Tongue (tissue), 1 donor: ENCODE measurements at regions not wholly inside any gene's neighbourhood (a gene's known extent, or its start where the extent isn't known, plus 50 kb on each side); places are given as distances from the start of the nearest gene placed in this dataset.

Experiments
- DNase-seq: peaks from one replicate; pipeline ENCODE4 v3.0.0-alpha.2; 2015

DNA sequence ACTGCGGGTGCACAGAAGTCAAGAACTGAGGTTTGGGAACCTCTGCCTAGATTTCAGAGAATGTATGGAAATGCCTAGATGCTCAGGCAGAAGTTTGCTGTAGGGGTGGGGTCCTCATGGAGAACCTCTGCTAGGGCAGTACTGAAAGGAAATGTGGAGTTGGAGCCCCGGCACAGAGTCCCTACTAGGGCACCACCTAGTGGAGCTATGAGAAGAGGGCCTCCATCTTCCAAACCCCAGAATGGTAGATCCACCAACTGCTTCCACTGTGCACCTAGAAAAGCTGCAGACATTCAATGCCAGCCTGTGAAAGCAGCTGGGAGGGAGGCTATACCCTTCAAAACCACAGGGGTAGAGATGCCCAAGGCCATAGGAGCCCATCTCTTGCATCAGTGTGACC, 1336.0 kb upstream of the CELF2 start:
- no peak for DNase-seq

DNA sequence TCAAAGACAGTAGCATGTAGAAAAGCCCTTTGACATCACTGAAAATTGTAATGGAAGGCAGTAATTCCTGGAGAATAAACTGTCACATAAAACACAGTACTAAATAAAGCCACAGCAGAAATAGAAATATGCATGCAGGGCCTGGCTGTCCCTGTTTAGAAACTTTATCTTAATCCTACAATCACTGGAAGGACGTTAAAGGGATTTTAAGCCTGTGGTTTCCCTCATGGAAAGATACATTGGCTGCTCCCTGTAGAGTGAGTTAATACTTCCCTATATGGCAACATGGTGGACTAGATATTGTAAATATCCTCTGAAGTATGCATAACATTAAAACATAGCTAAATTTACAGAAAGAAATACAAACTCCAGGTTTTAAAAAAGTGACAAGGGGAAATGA, 1334.9 kb upstream of the CELF2 start:
- no peak for DNase-seq

DNA sequence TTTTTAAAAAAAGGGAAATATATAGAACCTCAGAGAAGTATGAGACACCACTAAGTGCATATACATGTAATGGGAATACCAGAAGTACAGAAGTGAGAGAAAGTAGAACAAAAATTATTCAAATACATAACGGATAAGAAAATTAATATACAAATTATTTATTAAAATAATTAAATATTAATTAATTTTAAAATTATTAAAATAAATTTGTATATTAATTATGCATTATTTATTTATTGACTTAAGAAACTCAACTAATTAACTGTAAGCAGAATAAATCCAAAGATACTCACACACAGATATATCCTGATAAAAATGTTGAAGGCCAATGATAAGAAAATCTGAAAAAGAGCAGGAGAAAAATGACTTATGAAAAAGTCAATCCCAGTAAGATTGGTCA, 1333.5 kb upstream of the CELF2 start:
- no peak for DNase-seq

DNA sequence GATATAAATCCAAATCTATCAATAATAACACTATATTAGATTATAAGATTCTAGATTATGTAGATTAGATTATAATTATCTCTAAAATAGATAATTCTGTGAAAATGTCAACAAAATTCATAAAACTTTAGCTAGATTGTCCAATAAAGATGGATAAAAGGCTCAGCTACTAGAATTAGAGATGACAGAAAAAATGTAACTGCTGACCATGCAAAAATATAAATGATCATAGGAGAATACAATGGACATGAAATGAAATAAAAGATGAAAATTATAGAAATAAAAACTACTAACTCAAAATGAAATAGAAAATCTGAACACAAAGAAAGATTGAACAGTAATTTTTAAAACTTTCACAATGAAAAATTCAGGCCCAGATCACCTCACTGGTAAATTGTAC, 1332.1 kb upstream of the CELF2 start:
- DNase-seq = no peak

DNA sequence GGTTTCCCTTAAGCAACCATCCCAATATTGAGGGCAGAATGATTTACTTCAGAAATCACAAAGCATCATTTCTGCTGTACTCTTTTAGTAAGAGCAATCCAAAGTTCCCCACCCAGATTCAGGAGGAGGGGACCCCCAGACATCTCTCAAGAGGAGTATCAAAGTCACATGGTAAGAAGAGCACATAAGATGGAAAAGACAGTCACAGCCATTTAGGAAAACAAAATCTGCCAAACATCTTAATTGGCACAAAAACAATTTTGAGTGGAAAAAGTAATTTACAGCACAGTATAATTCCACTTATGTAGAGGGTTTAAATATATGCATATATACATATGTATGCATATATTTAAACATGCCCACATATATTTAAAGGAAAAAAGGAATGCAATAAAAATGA, 1329.0 kb upstream of the CELF2 start:
- no peak for DNase-seq

DNA sequence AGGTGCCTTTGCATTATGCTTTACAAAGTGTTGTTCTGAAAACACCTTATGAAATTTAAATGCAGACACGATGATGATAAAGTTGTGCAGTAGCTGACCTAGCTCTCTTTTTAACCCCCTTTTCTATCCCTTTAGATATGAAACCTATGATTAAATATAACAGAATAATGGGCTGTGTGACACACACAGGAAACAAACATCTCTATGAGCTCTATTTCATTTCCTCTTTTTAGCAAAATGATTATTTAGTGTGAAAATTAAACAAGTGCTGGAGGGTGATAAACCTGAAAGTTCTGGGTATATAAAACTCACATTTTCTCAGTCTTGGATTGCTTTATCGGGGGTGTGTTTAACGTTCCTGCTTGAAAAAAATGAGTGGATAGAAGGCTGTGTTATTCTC, 1310.5 kb upstream of the CELF2 start:
- DNase-seq = no peak

DNA sequence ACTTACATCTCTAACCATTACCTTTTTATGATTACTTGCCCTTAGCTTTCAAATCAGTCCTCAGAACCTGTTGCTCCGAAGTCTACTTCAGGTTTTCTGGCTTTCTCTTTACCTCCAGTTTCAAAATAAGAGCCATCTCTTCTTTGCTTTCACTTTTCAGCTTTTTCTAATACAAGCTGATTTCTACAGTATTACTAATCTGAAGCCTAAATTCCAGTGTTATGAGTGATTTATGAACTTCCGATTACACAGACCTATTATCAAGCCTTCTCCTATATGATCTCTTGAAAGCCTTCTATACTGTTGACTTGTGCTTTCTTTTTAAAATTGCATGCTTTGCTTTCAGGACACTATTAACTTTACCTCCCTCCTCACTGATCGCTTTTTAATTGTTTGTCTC, 1307.8 kb upstream of the CELF2 start:
- no peak for DNase-seq

DNA sequence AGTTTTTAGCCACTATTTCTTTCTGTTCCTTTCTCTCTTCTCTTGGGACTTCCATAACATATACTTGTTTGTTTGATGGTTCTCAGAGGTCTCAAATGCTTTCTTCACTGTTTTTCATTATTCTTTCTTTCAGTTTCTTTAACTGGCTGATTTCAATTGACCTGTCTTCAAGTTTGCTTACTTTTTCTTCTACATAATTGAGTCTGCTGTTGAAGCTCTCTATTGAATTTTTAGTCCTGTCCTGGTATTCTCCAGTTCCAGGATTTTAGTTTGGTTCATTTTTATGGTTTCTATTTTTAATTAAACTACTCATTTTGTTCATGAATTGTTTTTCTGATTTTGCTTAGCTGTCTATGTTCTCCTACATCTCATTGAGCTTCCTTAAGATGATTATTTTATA, 1305.3 kb upstream of the CELF2 start:
- DNase-seq = no peak

DNA sequence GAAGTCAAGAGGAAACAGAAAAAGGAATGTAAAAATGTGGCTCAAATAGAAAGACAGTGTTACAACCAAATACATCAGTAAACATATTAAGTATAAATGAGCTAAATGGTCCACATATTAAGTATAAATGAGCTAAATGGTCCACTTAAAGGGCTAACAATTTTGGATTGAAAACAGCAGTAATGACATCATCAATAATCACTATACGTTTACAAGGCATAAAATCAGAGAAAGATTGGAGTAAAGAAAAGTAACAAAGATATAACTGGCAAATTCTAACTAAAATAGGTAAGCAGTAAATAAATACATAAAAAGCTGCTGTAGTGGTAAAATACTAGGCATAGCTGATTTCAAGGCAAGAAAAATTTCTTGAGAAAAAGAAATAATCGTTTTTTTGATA, 1298.4 kb upstream of the CELF2 start:
- no peak for DNase-seq

DNA sequence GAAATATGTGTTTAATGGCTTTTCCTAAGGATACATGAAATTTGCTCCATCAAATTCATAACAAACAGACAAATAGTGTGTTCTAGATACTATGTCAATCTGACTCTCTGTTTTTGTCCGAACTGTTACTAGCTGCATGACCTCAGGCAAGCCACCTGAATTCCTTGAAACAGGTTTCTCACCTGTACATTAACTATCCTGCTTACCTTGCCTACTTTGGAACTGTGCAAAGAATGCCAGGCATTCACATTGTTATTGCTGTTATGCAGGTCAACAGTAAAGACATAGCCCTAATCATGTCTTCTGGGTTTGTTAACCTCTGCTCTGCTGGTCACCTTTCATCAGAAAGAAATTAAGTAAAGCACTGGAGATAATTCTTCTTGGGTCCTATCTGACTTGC, 1283.9 kb upstream of the CELF2 start:
- DNase-seq = no peak

DNA sequence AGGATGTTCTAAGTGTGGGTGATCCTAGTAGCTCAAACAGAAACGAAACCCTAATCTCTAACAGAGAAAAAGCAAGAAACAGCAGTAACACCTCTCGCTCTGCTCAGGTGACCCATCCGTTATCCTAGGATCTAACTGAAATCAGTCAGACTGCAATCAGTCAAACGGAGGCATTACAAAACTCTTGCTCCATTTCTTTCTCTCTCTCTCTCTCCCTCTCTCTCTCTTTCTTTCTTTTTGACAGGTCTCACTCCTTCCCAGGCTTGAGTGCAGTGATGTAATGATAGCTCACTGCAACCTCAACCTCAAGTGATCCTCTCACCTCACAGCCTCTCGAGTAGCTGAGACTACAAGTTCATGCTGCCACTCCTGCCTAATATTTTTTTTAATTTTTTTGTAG, 1283.5 kb upstream of the CELF2 start:
- DNase-seq = no peak

DNA sequence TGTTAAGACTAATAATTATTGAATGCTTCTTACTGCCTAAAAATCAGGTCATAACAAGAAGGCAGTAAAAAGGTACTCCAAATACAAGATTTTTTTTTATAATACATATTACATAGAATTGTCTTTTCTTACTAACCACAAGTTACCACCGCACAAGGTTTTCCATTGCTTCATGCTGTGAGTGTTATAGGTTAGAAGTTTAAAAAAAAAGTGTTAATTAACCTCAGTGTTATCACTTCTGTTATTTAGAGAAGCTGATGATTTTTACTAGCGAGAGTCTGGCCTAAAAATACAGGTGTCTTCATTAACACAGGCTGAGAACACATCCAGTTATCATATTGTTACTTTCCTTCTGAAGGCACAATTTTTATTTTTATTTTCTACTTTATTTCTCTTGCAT, 1281.9 kb upstream of the CELF2 start:
- DNase-seq = no peak

DNA sequence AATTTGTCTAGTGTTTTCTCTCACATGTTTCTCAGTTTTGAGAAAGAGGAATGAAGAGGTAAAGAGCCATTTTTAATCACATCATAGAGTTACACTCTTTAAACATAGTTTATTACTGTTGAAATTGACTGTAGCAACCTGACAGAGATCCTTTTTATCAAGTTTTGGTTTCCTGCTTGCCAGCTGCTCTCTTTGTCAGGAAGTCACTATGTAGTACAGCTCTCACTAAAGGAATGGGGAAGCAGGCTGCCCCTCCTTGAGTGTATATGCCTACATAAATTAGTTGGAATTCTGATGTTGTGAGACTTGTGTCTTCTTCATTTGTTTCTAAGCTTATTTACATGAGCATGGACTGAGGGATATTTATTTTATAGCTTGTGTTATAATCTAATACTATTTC, 1274.0 kb upstream of the CELF2 start:
- DNase-seq = no peak

DNA sequence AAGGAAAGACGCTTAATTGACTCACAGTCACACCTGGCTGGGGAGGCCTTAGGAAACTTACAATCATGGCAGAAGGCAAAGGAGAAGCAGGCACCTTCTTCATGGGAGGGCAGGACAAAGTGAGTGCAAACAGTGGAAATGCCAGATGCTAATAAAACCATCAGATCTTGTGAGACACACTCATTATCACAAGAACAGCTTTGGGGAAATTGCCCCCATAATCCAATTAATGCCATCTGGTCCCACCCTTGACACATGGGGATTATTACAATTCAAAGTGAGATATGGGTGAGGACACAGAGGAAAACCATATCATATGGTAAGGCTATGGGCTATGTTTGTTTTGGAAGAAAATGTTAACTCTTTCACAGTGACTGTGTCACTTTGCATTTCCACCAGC, 1272.5 kb upstream of the CELF2 start:
- DNase-seq = no peak

DNA sequence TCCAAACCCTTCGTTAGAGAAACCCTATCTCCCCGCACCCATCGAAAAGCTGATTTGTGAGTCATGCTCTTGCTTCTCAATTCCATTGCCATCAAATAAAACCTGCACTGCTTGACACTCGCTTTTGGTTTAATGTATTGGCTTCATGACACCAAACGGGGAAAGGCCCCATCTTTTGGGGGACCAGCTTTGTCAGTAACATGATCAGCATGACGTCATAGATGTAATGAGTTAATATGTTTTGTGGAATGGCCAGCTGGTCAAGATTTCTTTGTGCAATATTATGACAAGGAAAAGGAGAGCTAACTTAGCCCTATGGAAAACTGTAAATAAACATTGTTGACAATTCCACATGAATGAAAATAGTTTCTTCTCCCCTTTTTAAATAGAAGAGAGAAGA, 1260.5 kb upstream of the CELF2 start:
- DNase-seq = no peak

DNA sequence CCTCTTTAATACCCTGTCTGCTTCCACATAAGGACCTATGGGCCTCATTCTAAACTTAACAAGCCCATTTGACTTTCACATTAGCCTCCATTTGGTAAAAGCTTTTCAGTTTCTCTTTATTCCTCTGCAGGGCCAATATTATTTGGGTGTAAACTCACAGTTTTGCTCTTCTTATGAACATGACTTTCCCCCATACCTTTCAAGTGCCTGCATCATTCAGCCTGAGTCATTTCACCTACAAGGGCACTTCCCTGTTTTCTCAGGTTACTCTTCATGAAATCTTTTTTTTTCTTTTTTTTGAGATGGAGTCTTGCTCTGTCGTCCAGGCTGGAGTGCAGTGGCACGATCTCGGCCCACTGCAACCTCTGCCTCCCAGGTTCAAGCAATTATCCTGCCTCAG, 1258.1 kb upstream of the CELF2 start:
- no peak for DNase-seq

DNA sequence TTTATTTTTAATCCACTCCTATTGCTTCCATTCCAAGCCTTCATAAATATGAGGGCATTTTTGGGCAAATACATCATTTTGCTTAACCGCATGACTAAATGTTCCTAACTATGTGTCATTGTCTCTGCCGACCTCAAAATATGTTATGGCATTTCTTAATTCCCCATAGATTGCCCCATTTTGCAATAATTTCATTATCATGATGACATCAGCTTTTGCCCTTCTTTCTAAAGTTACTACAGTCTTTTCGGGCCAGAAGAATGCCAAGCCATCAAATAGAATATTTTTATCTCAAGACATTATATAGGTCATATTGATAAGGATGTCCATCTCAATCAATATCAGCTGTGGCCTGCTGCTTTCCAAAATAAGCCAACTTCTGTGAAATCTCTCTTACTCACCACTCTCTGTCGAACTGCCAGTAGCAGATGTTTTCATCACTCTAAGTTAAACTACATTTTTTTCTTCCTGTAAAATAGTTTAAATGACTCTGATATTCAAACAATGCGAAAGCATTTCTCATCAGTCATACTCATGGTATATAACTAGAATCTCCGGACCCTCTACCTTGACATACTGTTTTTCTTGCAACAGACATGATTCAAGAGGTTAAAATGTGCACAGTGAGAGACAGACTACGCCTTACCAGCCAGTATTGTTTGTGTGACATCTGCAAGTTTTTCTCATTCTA, 1254.6 kb upstream of the CELF2 start:
- peak; percentile 21 for DNase-seq

DNA sequence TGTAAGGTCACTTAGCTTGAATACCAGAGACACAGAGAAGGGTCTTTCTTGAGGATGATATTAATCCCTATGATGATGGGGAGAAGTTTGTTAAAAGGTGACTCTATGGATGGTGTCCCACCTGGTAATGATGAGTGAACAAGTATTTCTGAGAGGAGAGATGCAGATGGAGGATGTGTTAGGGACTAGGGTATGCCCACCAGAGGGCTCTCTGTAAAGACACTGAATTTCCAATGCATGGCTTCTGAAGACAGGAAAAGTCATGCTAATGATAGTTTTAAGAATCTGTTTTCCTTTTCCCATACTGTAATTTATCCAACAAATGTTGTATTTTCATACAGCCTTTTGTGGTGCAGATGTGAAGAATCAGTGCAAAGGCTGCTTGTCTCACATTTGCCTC, 1250.9 kb upstream of the CELF2 start:
- DNase-seq = no peak

DNA sequence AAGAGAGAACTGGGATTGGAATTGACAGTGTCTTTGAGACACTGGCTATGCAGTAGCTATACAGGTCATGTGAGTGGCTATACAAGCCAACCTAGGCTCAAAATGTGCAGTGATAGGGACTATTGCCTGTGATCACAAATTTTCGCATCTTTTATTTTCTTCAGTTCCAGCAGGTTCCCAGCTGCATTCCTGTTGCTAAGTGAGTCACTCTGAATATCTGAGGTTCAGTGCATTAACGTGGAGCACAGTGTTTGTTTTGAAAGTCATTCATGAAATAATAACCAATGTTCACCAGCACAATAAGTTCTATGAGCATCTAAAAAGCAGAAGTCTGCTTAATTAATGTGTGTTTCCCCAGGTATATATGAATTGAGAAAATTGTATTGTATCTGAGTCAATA, 1236.0 kb upstream of the CELF2 start:
- DNase-seq = no peak

DNA sequence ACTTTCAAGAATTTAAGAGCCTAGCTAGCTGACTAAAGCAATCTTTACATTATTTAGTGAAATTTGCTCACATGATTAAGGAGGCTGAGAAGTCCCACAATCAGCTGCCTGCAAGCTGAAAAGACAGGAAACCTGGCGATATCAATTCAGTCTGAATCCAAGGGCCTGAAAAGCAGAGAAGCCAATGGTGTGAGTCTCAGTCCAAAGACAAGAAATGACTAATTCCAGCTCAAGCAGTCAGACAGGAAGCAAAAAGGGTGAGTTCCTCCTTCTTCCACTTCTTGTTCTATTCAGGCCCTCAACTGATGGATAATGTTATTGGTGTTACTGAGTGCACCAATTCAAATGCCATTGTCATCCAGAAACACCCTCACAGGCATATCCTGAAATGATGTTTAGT, 1231.6 kb upstream of the CELF2 start:
- no peak for DNase-seq

DNA sequence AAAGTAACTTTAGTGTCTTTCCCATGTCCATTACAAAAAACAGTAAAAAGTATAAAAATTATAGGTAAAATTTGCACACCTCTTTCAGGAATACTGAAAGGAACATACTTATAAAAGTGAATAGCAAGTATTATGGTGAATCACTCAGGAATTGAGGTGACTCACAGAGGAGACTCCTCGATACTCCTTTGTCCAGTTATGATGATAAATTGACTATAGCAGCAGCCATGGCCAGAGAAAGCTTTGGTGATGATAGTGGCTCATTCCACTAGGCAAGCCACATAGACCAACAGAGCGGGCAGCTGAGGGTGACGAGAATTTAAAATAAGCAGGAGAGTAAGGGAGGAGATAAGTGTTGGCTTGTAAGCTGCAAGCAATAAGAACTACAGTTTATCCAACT, 1231.1 kb upstream of the CELF2 start:
- DNase-seq = no peak

DNA sequence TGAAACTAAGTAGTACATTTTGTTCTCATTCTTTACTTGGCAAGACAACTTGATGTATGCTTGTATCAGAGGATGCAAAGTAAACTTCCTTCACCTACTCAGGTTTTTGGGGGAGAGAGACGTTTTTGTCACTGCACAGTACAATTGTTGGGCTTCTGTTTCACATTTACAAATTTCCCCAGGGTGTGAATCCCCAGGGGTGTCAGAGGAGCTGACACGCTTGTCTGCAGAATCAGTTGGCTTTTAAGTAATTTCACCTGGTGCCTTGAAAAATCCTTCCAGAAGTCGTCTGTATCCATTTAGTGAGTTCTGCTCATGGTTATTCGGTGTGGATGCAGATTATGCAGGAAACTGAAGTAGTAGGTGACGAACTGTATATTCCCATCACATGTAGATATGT, 1227.7 kb upstream of the CELF2 start:
- DNase-seq = peak; percentile 9

DNA sequence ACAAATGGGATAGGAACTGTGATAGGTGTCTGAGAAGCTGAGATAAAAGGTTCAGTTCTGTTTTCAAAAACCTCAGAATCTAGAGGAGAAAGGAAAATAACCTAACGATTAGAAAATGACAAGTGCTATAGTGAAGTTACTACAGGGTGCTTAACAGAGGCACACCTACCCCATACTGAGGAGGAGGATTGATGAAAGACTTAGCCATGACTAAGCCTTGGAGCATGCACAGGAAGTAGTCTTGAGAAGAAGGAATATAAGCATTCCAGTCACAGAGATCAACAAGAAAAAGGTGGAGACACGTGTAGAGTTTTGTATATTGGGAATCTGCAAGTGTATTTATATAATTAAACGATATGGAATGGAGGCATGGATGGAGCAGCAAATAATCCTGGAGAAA, 1225.5 kb upstream of the CELF2 start:
- DNase-seq = no peak

DNA sequence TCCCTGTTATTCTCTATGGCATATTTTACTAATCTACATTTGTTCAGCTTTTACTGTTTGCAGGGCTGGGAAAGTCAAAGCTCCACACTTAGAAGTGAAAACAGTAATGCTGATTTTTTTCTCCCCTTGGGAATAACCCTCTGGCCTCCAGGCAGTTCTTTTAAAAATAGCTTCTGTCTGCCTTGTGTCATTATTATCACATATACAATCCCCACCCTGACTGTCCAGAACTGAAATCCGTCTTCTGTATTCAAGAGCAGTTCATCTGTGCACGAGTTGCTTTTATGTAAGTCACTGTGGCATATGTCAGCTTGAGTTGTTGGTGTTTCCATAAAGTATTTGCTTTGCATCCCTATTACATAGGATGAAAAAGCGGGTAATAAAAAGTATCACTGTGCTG, 1221.1 kb upstream of the CELF2 start:
- DNase-seq = peak; percentile 1

DNA sequence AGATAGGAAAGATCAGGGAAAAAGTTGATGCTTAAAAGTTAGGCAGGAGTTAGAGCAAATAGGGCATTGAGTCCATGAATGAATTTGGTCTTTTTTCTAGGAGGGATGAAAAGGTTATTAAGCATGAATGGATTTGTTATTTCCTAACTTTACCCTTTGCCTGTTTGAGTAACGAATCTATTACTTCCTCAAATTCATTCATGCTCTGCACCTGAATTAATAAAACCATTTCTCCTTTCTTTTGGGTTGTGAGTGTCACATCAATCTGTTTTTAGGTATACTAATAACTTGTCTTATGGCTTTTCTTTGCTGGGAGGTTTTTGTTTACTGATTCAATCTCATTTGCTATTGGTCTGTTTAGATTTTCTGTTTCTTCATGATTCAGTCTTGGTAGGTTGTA, 1217.7 kb upstream of the CELF2 start:
- no peak for DNase-seq
